Panc1 (cell line): ENCODE measurements at regions not wholly inside any gene's neighbourhood (a gene's known extent, or its start where the extent isn't known, plus 50 kb on each side); places are given as distances from the start of the nearest gene placed in this dataset.

Experiments used
- ATAC-seq: fragments of 200-7000 bp; cut with Tn5 transposase; 2 replicates; pipeline ENCODE4 v1.9.1; 2020; ENCODE audit warnings: mild to moderate bottlenecking, moderate library complexity
- BruUV-seq: library from RNA; stranded (reverse); fragments of 400-500 nt; replicated peaks from 2 replicates; lab custom pipeline; 2021; lab: Mats Ljungman, UMichigan
- CTCF ChIA-PET: fragments of 300-600 bp; sonication (Branson Sonifier 250); formaldehyde crosslinking; loops from one replicate; lab custom pipeline; 2022; ENCODE audit warnings: antibody characterized with exemption; lab: Charles Lee
- POLR2A ChIA-PET: fragments of 300-600 bp; sonication (Branson Sonifier 250); formaldehyde crosslinking; loops from one replicate; lab custom pipeline; 2022; ENCODE audit warnings: antibody characterized with exemption; lab: Charles Lee
- DNase-seq: peaks from one replicate; pipeline ENCODE4 v3.0.0-alpha.2; 2010; ENCODE audit warnings: low read depth, low spot score
- H3K27ac ChIP-seq: 2 replicates; pipeline ENCODE4 v1.5.1; 2011; ENCODE audit warnings: mild to moderate bottlenecking, low read length, inconsistent platforms
- H3K27me3 ChIP-seq: fragments of 200-500 bp; sonication (Bioruptor generic); 2 replicates; pipeline ENCODE4 v1.6.0; 2014; ENCODE audit warnings: low read length, inconsistent platforms; ENCODE audit not compliant: control insufficient read depth, insufficient read depth
- H3K36me3 ChIP-seq: fragments of 200-500 bp; sonication (Bioruptor generic); 2 replicates; pipeline ENCODE4 v1.5.1; 2014; ENCODE audit warnings: inconsistent platforms, mild to moderate bottlenecking, low read length, moderate library complexity; ENCODE audit not compliant: control insufficient read depth, insufficient read depth
- H3K4me1 ChIP-seq: 2 replicates; pipeline ENCODE4 v1.5.1; 2011; ENCODE audit warnings: inconsistent platforms, mild to moderate bottlenecking, low read length, moderate library complexity; ENCODE audit not compliant: control insufficient read depth, insufficient read depth
- H3K4me3 ChIP-seq, 2 experiments: 2 replicates each; pipeline ENCODE4 v1.5.1; 2011 to 2012; ENCODE audit warnings: low read depth in 2 of 2, low read length in 2 of 2, mild to moderate bottlenecking in 2 of 2, inconsistent platforms in 1 of 2, moderate library complexity in 1 of 2
- H3K9me3 ChIP-seq: fragments of 200-500 bp; sonication (Bioruptor generic); 2 replicates; pipeline ENCODE4 v1.5.1; 2014; ENCODE audit warnings: low read depth, mild to moderate bottlenecking, inconsistent platforms, low read length, moderate library complexity; ENCODE audit not compliant: control insufficient read depth, insufficient read depth
- CTCF ChIP-seq: fragments of 450-650 bp; IDR thresholded peaks from 2 replicates; pipeline ENCODE4 v1.5.1; 2017; ENCODE audit warnings: mild to moderate bottlenecking
- POLR2AphosphoS5 ChIP-seq: IDR thresholded peaks from 2 replicates; pipeline ENCODE4 v1.6.1; 2012; ENCODE audit warnings: mild to moderate bottlenecking, low read depth, low read length, moderate library complexity
- REST ChIP-seq, 2 experiments: IDR thresholded peaks; 2 replicates each; pipeline ENCODE4 v1.6.1; 2011 to 2012; ENCODE audit warnings: low read depth in 2 of 2, control low read depth in 1 of 2, low read length in 1 of 2, mild to moderate bottlenecking in 1 of 2, moderate library complexity in 1 of 2; ENCODE audit not compliant: insufficient read depth in 1 of 2
- SIN3A ChIP-seq: IDR thresholded peaks from 2 replicates; pipeline ENCODE4 v1.6.1; 2012; ENCODE audit warnings: low read depth, mild to moderate bottlenecking, low read length, moderate library complexity, borderline replicate concordance; ENCODE audit not compliant: insufficient read depth
- TCF7L2 ChIP-seq: IDR thresholded peaks from 2 replicates; pipeline ENCODE4 v1.6.1; 2011; ENCODE audit warnings: mild to moderate bottlenecking, low read depth, low read length, inconsistent platforms
- in situ Hi-C: cut with HindIII; loops from 2 replicates; pipeline ENCODE4 v1.10.0; 2016; ENCODE audit warnings: low sequenced_read_pairs, low pct_unique_long_range_greater_than_20kb
- intact Hi-C: fragments of 100-400 bp; cut with micrococcal nuclease; formaldehyde crosslinking; loops from one replicate; pipeline ENCODE4 v1.10.0; 2022; ENCODE audit not compliant: unreplicated experiment

- Histone ChIP-seq H3K4me3 (no peak overlapping the region), H3K4me1 (no peaks in the 10 kb centered on the region), H3K27me3 (no peaks in the 10 kb centered on the region), H3K9me3 (no peaks in the 10 kb centered on the region), H3K27ac (no peak overlapping the region), H3K36me3 (no peaks in the 10 kb centered on the region)
- ChIA-PET POLR2A (no interaction called here), CTCF (no interaction called here)
- DNase-seq (no peak), ATAC-seq (no peak)
- in situ Hi-C loops (no loop called here), intact Hi-C loops (no loop called here)
- peak; percentile 4; the same call in 1 of the 2 replicates for TF ChIP-seq CTCF
- TF ChIP-seq POLR2AphosphoS5: no peak
- TF ChIP-seq REST (IDR thresholded peaks at IDR 0.05; ENCODE audit: insufficient read depth in 1 of 2, low read depth in 2 of 2, low read length in 1 of 2): no peak
- TF ChIP-seq TCF7L2: no peak
- TF ChIP-seq SIN3A: no peak
- BruUV-seq: no TSS peak
Measured at GRCh38 chr4:134470544-134470943, 269.0 kb upstream of the PABPC4L start.

- H3K4me1 ChIP-seq: no peaks in the 10 kb centered on the region
- no peaks in the 10 kb centered on the region for H3K27me3 ChIP-seq
- TF ChIP-seq SIN3A (no peak), TCF7L2 (no peak), REST (IDR thresholded peaks at IDR 0.05; ENCODE audit: insufficient read depth in 1 of 2, low read depth in 2 of 2, low read length in 1 of 2) (no peak), CTCF (no peak), POLR2AphosphoS5 (no peak)
- DNase-seq (no peak), ATAC-seq (no peak)
- ChIA-PET CTCF (no interaction called here), POLR2A (no interaction called here)
- H3K27ac ChIP-seq: no peak overlapping the region
- no peak overlapping the region for H3K4me3 ChIP-seq
- intact Hi-C loops (no loop called here), in situ Hi-C loops (no loop called here)
- H3K36me3 ChIP-seq: no peaks in the 10 kb centered on the region
- no peaks in the 10 kb centered on the region for H3K9me3 ChIP-seq
- BruUV-seq: no TSS peak
Measured at GRCh38 chr4:134465417-134465816, 263.8 kb upstream of the PABPC4L start.
